ENCODE measurements at regions not wholly inside any gene's neighbourhood (a gene's known extent, or its start where the extent isn't known, plus 50 kb on each side); places are given as distances from the start of the nearest gene placed in this dataset.

GRCh38 chr11:33970984-33971466, 79.1 kb upstream of the LMO2 start:
- Histone ChIP-seq H3K27me3 (ENCODE audit: control insufficient read depth, insufficient read depth, low read length) (peaks cover 15% of the 10 kb centered on the region), H3K27ac (ENCODE audit: low read depth, low read length) (no peak overlapping the region), H3K4me3 (ENCODE audit: low read depth, low read length) (no peak overlapping the region), H3K9me3 (ENCODE audit: control insufficient read depth, insufficient read depth, low read length) (no peaks in the 10 kb centered on the region)
- CTCF ChIA-PET: interaction anchor here (0.5 to 5.7 kb wide), 17 partner anchors 8 to 164 kb away, joined by 3 to 85 read pairs (median 4); no protein-coding TSS in a partner anchor
- DNase-seq (ENCODE audit: low read depth, low spot score): peak; percentile 4
- TF ChIP-seq CTCF (IDR thresholded peaks at IDR 0.05; ENCODE audit: low read depth, low read length): peak; percentile 64
- POLR2A ChIA-PET: no interaction called here

- no peak overlapping the region for H3K4me3 ChIP-seq (ENCODE audit: low read depth, low read length)
- ChIA-PET CTCF (interaction anchor here (0.7 to 0.8 kb wide), 2 partner anchors 110 to 591 kb away, joined by 3 to 5 read pairs; no protein-coding TSS in a partner anchor), POLR2A (no interaction called here)
- no peaks in the 10 kb centered on the region for H3K9me3 ChIP-seq (ENCODE audit: control insufficient read depth, insufficient read depth, low read length)
- DNase-seq (ENCODE audit: low read depth, low spot score): no peak
- TF ChIP-seq CTCF (IDR thresholded peaks at IDR 0.05; ENCODE audit: low read depth, low read length): no peak
- no peak overlapping the region for H3K27ac ChIP-seq (ENCODE audit: low read depth, low read length)
- peaks cover 12% of the 10 kb centered on the region for H3K27me3 ChIP-seq (ENCODE audit: control insufficient read depth, insufficient read depth, low read length)
Measured at GRCh38 chr11:33967451-33967850, 75.6 kb upstream of the LMO2 start.

DNA sequence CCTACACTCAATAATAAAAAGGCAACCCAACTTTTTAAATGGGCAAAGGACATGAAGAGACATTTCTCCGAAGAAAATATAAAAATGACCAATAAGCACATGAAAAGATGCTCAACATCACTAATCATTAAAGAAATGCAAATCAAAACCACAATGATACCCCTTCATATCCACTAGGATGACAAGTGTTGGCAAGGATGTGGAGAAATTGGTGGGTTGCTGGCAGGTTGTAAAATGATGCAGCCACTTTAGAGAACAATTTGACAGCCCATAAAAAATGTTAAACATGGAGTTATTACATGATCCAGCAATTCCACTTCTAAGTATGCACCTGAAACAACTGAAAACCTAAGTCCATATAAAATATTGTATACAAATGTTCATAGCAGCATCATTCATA, 73.2 kb upstream of the LMO2 start:
- CTCF ChIA-PET: no interaction called here
- no peak for TF ChIP-seq CTCF (IDR thresholded peaks at IDR 0.05; ENCODE audit: low read depth, low read length)
- peaks cover 14% of the 10 kb centered on the region for H3K27me3 ChIP-seq (ENCODE audit: control insufficient read depth, insufficient read depth, low read length)

DNA sequence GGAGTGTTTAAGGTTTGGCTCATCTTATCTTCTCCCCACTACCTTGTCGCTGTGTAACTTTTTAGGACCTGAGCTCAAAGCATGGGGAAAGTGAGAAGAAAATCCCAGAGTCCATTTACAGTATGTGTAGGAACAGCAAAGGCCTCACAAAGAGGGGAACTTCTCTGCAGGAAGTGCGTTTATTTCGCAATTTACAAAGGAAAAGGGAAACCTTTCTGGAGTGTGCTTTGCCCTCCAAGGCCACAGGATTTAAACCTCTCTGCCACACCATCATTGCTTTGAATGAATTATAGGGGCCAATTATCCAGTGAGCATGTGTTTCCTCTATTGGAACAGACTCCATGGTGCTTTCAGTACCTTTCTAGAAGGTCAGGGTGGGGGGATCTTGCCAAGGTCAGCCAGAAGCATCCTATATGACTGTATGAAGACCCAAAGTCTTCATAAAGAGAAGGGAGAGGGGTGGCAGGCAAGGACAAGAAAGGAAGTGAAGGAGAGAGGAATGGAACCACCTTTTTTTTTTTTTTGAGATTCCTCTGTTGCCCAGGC, 68.1 kb upstream of the LMO2 start:
- no peak for DNase-seq (ENCODE audit: low read depth, low spot score)
- Histone ChIP-seq H3K27ac (ENCODE audit: low read depth, low read length) (no peak overlapping the region), H3K4me3 (ENCODE audit: low read depth, low read length) (no peak overlapping the region), H3K9me3 (ENCODE audit: control insufficient read depth, insufficient read depth, low read length) (no peaks in the 10 kb centered on the region), H3K27me3 (ENCODE audit: control insufficient read depth, insufficient read depth, low read length) (peaks cover 25% of the 10 kb centered on the region)
- no peak for TF ChIP-seq CTCF (IDR thresholded peaks at IDR 0.05; ENCODE audit: low read depth, low read length)
- ChIA-PET CTCF (interaction anchor here (0.9 to 1.8 kb wide), 2 partner anchors 11 to 102 kb away, joined by 4 to 9 read pairs; no protein-coding TSS in a partner anchor), POLR2A (no interaction called here)

More for the DNA sequence above, 73.2 kb upstream of the LMO2 start:
- no peak for DNase-seq (ENCODE audit: low read depth, low spot score)
- no peak overlapping the region for H3K27ac ChIP-seq (ENCODE audit: low read depth, low read length)
- POLR2A ChIA-PET: no interaction called here
- no peak overlapping the region for H3K4me3 ChIP-seq (ENCODE audit: low read depth, low read length)
- H3K9me3 ChIP-seq (ENCODE audit: control insufficient read depth, insufficient read depth, low read length): no peaks in the 10 kb centered on the region

DNA sequence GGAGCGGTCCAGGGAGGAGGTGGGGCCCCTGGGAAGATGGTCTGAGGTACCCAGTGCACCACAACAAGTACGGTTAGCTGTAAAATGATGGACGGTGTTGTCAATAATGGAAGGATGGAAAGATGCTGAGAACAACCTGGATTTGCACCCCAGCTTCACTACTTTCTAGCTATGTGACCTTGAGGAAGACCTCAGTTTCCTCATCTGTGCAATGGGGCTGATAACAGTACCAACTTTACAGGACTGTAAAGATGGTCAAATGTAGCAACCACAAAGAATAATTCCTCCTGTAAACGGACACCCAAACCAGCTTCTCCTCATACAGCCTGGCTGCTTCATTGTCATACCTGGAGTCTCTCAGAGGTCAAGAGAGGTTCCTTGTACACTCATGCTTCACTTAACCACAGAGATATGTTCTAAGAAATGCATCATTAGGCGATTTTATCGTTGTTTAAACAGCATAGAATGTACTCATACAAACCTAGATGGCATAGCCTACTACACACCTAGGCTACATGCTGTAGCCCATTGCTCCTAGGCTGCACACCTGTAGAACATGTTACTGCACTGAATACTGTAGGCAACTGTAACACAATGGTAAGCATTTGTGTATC, 65.5 kb upstream of the LMO2 start:
- DNase-seq (ENCODE audit: low read depth, low spot score): no peak
- H3K9me3 ChIP-seq (ENCODE audit: control insufficient read depth, insufficient read depth, low read length): no peaks in the 10 kb centered on the region
- POLR2A ChIA-PET: no interaction called here
- no peak overlapping the region for H3K27ac ChIP-seq (ENCODE audit: low read depth, low read length)
- no peak overlapping the region for H3K4me3 ChIP-seq (ENCODE audit: low read depth, low read length)
- CTCF ChIA-PET: no interaction called here
- TF ChIP-seq CTCF (IDR thresholded peaks at IDR 0.05; ENCODE audit: low read depth, low read length): no peak
- H3K27me3 ChIP-seq (ENCODE audit: control insufficient read depth, insufficient read depth, low read length): peaks cover 32% of the 10 kb centered on the region
